ENCODE measurements at regions not wholly inside any gene's neighbourhood (a gene's known extent, or its start where the extent isn't known, plus 50 kb on each side); places are given as distances from the start of the nearest gene placed in this dataset.

- in situ Hi-C loops (cut with HindIII; ENCODE audit: low sequenced_read_pairs) = no loop called here
Observed at GRCh38 chr10:47223236-47223635, 76.8 kb upstream of the GDF10 start.

DNA sequence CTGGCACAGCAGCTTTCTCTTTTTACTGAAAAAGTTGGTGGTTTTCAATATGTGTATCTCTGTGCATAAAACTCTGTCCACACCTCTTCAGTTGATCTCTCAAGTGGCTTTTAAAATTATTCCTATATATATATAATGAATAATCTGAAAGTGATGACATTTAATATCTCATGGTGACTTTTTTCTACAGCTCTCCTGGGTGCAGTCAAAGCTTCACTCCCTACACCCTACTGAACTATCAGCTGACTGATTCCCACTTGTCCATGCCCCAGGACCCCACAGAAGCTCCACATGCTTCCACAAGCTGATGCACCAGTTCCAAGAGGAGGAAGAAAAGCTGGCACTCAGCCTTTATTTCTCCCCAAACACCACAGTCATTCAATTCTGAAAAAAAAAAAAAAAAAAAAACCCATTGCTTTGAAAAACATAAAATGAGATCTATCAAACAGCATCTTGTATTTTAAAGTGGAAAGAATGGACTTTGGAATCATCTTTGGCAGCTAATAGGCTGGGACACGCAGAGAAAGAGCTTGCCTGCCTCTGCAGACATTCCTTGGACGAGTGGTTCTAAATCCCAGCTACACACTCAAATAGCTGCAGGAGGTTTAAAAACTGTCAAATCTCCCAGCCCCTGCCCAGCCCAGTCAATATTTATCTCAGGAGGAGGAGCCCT lies 75.3 kb upstream of the GDF10 start:
- in situ Hi-C loops (cut with HindIII; ENCODE audit: low sequenced_read_pairs) = no loop called here

DNA sequence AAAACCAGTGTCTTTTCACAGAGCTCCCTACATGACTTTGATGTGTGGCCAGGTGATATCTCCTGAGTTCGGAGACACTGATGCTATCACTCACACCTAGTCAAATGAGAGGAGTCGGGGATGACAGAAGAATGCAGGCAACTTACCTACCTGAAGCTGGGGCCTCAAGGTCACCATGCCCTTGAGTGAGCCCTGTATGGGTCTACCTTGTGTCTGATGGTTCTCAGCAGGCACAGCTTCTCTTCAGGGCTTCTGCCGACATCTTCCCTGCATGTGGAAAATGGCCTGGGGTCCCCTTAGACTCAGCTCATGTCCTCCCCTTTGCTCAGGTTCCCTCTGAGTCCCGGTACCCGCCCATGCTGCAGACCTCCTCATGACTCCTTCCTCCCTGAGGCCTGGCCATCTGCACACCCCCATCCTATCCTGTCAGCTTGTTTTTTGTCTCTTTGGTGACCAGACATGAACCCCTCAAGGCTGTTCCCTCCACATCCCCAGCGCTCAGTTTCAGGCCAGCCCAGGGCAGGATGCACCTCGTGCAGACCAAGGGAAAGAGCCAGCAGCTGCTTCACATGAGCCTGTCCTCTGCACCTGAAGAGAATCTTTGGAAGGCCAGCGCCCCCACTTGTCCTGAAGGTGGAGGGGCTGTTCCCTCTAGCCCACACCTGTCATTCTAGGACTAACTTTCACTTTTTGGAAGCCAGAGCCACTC lies 74.6 kb upstream of the GDF10 start:
- in situ Hi-C loops (cut with HindIII; ENCODE audit: low sequenced_read_pairs) = no loop called here

DNA sequence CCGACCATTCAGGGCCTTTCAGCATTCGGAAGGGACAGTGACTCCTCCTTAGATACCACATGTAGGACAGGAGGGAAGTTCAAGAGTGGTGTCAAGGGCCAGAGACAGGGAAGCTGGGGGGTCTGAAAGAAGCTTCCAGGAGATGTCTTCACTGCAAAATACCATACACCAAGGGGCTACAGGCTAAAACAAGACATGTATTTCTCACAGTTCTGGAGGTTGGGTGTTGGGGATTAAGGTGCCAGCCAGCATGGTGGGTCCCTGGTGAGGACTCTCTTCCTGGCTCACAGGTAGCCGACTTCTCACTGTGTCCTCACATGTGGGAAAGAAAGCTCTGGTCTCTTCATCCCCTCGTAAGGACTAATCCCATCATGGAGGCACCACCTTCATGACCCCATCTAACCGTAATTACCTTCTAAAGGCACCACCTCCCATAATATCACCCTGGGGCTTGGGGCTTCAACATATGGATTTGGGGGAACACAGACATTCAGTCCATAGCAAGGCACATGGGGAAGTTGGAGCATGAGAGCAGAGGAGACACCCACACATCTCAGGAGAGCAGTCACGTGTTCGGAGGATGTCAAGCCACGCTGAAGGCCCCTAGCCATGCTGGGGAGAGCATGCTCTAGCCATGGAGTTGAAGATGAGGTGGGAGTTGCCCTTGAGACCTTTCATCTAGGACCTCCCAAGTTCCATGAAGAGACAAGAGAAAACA lies 73.9 kb upstream of the GDF10 start:
- in situ Hi-C loops (cut with HindIII; ENCODE audit: low sequenced_read_pairs) = no loop called here

DNA sequence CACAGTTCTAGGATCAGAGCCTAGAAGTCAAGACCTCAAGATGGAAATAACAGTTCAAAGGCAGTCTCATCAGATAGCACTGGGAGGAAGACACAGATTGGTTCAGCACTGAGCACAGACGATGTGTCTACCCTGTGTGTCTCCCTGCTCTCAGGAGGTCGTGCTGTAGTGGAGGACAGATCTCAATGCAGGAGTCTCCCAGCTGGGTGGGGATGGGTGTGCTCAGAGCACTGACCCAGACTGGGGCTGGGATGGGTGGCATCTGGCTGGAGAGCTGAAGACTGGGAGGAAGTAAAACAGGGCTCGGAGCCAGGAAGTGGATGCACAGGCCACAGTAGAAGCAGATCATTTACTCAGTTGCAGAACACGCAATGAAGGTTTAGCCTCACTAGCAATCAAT lies 69.5 kb upstream of the GDF10 start:
- in situ Hi-C loops (cut with HindIII; ENCODE audit: low sequenced_read_pairs) = no loop called here

DNA sequence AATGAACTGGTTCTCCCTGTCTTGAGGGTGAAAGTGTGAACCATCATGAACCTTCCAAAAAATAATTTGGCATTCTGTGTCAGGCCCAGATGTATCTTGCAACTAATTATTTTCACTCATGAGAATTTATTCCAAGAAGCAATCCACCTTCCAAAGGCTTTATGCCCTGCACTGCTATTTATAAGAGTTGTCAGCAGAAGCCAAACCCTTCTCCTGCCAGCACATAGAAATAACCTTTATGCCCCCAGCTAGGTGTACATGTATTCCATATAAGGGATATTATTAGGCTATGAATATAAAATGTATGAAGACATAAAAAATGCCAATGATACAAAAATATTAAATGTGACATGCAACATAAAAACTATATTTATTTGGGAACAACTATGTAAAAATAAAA lies 69.0 kb upstream of the GDF10 start:
- in situ Hi-C loops (cut with HindIII; ENCODE audit: low sequenced_read_pairs) = no loop called here

DNA sequence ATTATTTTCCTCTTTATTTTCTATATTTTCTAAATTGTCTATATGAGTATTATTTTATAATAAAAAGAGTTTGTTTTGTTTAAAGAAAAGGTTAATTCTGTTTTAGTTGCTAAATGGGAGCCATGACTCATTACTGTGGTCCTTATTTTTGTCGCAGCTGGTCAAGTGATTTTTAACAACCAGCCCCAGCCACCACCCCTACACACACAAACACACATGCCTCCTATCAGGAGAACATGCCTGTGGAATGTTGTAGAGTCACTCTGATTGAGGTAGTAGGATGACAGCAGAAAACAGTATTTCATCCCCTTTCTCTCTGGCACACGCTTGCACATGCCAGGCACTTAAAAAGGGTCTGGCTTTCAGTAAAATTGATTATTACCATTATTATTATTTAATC lies 68.6 kb upstream of the GDF10 start:
- in situ Hi-C loops (cut with HindIII; ENCODE audit: low sequenced_read_pairs) = no loop called here

DNA sequence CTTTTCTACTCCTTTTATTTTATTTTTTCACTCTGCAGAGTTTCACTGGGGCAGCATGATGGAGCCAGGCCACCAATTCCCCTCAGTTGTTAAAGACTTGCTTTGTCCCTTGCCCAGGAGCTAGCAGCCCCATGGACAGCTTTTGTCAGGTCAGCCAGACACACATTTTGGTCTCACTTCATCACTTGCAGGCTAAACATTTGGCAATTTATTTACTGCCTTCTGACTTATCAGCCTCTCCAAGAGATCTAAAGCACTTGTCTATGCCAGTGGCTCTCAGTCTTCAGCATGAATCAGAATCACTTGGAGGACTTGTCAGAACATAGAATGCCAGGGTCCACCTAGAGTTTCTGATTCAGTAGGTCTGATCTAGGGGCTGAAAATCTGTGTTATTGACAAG lies 66.4 kb upstream of the GDF10 start:
- in situ Hi-C loops (cut with HindIII; ENCODE audit: low sequenced_read_pairs) = no loop called here

GRCh38 chr10:47235484-47235883 lies 64.5 kb upstream of the GDF10 start:
- in situ Hi-C loops (cut with HindIII; ENCODE audit: low sequenced_read_pairs) = no loop called here

DNA sequence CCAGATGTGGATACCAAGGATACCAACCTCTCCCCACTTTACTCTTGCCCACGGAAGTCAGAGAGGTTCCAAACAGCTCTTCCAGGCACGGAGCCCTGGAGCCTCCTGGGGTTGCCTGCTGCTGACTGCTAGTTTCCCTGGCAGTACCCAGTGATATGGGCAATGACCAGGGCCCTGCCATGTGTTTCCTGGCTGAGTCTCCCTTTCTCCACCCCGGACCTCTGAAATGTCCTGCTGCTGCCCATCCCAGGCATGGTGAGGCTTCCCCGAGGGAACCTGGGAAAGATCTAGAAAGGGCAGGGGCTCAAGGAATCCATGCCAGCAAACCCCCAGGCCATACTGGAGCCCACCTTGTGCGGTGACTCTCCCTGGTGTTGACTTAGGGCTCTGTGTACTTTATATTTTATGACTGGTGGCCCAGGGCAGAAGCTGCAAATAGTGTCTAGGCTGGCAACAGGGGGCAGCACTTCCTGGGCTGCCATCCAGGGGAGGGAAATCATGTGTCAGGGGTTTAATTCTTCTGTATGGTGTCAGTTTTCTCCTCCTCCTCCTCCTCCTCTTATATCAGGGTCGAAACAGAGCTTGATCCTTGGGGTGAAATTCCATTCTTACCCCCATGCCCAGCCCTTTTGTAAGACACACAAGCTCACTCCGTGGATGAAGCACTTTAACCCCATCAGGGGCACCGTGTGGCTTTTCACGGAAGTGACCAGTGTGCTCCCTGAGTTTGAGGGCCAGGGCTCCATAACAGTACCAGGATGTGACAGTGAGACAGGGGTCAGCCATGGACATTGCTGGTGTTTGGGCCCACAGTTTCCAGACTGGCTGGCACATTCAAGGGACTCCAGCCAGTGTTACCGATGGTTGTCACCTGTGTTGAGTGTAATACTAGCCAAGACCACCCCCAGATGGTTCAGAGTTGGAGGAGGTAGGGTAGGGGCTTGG lies 62.4 kb upstream of the GDF10 start:
- in situ Hi-C loops (cut with HindIII; ENCODE audit: low sequenced_read_pairs) = no loop called here

DNA sequence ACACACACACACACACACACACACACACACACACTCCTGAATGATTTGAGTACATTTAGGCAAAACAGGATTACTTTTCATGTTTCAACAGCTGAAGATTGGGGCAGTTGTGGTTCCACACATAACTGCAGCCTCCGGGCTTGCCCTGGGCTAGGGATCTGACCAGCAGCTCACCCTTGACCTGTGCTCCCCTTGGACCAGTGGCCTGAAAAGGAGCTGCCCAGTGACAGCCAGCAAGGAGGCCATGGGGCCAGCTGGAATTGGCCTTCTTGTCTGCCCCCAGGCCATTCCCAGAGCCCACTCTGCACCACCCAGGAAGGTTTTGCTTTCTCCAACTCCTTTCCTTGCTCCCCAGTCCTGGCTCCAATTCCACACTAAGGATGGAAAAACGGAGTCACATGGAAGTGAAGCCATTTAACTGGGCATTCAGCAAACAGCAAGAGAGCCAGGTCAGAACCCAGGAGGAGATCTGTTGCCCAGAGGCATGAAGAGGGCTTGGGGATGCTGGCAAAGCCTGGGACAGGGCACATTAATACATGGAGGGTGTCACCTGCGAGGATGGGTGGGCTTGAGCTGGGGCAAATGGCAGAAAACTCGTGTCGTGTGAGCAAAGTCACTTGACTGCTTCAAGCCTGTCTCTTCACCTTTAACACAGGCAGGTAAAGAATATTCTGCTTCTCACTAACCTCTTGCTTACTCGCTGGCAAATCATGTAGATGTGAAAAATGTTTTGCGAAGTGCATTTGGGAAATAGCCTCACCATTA lies 61.5 kb upstream of the GDF10 start:
- in situ Hi-C loops (cut with HindIII; ENCODE audit: low sequenced_read_pairs) = no loop called here

DNA sequence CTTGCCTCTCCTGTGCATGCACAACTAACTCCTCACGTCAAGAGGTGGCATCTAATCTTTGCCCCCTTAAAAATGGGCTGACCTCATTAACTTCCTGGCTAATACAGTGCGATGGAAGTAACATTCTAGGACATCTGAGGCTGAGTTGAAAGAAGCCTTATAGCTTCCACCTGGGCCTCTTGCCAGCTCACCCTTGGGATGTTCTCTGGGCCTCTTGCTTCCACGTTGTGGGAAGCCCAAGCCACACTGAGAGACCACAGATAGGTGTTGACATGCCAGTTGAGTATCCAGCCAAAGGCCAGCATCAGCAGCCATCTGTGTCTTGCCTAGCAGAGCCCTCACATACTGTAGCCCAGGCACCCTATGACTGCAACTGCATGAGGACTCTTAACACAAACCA lies 60.8 kb upstream of the GDF10 start:
- in situ Hi-C loops (cut with HindIII; ENCODE audit: low sequenced_read_pairs) = no loop called here

DNA sequence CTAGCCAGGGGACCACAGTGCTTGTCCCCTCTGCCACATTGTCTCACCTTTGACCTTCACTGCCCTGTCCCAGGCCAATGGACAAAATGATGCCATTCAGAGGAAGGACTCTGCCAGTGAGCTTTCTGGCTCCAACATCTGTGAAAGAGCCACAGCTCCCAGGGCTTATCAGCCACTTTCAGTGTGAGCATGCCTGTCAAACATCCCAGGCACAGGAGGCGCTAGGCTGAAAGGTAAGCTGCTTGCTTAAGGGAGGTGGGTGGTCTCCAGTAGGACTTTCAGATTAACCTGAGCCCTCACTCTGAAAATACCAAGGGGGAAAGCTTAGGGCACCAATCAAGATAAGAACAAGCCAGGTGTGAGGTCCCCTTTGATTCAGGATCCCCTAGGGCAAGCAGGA lies 59.8 kb upstream of the GDF10 start:
- in situ Hi-C loops (cut with HindIII; ENCODE audit: low sequenced_read_pairs) = loop anchor here (5.0 kb wide), 1 partner anchor 163 kb away; no protein-coding TSS in a partner anchor

DNA sequence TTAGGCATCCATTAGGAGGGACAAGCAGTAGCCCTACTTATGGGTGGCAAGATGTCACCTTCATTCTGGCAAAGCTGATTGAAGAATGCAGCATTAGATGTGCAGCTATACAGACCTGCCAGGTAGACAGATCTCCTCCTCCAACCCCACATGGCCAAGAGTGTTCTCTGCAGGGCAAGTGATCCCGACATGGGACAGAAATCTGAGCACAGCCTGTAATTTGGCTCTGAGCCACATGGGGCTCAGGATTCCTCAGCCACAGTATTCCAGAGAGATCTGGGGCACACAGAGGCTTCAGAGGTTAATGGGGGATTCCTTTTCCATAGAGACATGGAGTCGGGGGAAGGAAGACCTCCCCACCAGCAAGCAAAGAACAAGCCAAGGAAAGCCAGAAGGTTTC lies 58.7 kb upstream of the GDF10 start:
- in situ Hi-C loops (cut with HindIII; ENCODE audit: low sequenced_read_pairs) = loop anchor here (5.0 kb wide), 1 partner anchor 164 kb away; no protein-coding TSS in a partner anchor

- in situ Hi-C loops (cut with HindIII; ENCODE audit: low sequenced_read_pairs) = loop anchor here (5.0 kb wide), 1 partner anchor 165 kb away; no protein-coding TSS in a partner anchor
Observed at GRCh38 chr10:47241946-47242867, 57.8 kb upstream of the GDF10 start.

DNA sequence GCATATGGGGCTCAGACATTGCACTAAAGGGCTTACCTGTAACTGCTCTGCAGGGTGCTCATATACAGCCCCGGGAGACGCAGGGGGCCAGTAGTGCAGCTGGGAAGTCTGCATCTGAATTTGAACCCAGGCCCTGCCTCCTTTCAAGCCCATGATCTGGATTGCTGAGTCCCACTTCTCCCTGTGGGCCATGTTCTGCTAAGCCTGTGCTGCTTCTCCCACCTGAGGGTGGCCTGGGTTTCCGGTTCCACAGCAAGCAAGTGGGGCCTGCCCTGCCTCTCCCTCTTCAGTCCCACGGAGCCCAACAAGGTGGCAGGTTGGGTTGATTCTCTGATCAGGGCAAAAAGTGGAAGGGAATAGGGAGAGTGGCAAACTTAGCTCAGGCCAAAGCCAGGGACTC lies 56.6 kb upstream of the GDF10 start:
- in situ Hi-C loops (cut with HindIII; ENCODE audit: low sequenced_read_pairs) = loop anchor here (5.0 kb wide), 1 partner anchor 166 kb away; no protein-coding TSS in a partner anchor

- in situ Hi-C loops (cut with HindIII; ENCODE audit: low sequenced_read_pairs) = loop anchor here (5.0 kb wide), 1 partner anchor 166 kb away; no protein-coding TSS in a partner anchor
Observed at GRCh38 chr10:47243791-47244190, 56.2 kb upstream of the GDF10 start.

DNA sequence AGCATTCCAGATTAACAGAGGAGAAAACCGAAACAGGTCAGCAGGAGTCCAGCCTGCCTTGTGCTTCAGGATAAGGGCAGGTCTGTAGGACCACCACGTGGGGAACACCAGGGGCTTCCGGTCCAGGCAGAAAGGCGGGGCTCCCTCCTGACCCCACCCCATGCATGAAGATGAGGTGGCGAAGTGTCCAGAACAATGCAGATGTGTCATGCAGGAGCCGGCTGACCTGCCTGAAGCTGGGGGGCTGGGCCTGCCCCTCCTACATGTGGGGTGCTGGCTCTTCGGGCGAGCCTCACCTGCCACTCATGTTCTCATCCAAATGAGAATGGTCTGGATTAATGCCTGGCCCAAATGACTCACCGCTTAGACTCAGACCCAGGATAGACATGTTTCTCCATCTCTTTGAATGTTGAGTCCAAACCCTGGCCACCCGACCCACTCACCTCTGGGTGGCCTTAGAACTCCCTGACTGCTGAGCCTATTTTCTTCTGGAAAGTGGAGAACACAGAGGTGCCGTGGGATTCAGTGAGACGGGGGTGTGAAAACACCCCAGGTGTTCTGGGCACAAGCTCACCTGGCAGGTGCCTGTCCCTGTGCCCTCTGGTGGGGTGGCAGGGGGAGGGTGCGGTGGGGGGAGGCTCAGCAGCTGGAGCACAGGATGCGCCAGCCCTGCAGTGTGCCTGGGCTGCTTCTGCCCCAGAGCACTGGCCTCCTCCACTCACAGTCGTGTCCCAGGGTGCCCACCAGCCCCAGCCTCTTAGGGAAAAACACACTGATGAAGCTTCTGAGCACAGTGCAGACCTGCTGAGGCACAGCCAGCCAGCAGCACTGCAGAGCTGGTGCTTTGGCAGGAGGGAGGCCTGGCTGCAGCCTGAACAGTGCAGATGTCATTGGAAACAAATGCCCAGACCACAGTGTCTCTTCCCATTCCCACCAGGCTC lies 55.2 kb upstream of the GDF10 start:
- in situ Hi-C loops (cut with HindIII; ENCODE audit: low sequenced_read_pairs) = loop anchor here (5.0 kb wide), 1 partner anchor 168 kb away; no protein-coding TSS in a partner anchor

Data from endothelial cell of hepatic sinusoid (primary cell).